BJ (cell line): ENCODE measurements at regions not wholly inside any gene's neighbourhood (a gene's known extent, or its start where the extent isn't known, plus 50 kb on each side); places are given as distances from the start of the nearest gene placed in this dataset.

ENCODE experiments used
- CTCF ChIA-PET: fragments of 350-600 bp; formaldehyde crosslinking; extraction: SDS; loops from one replicate; lab custom pipeline; 2021; ENCODE audit warnings: antibody characterized with exemption, inconsistent platforms; lab: Yijun Ruan, JAX
- POLR2A ChIA-PET: fragments of 300-600 bp; sonication (Branson Sonifier 250); formaldehyde crosslinking; extraction: SDS; loops from one replicate; lab custom pipeline; 2021; ENCODE audit warnings: antibody characterized with exemption; lab: Charles Lee
- DNase-seq: peaks from one replicate; pipeline ENCODE4 v3.0.0-alpha.2; 2011; ENCODE audit warnings: low read depth
- H3K27me3 ChIP-seq: 2 replicates; pipeline ENCODE4 v1.6.0; 2011; ENCODE audit warnings: low read length; ENCODE audit not compliant: control insufficient read depth, insufficient read depth
- H3K36me3 ChIP-seq: 2 replicates; pipeline ENCODE4 v1.5.1; 2011; ENCODE audit warnings: low read length; ENCODE audit not compliant: control insufficient read depth, insufficient read depth
- H3K4me3 ChIP-seq: 2 replicates; pipeline ENCODE4 v1.5.1; 2011; ENCODE audit warnings: low read depth, mild to moderate bottlenecking, control low read depth, low read length
- TF ChIP-seq, protein P1 (sequence below): IDR thresholded peaks from 2 replicates; pipeline ENCODE4 v1.5.1; 2011; ENCODE audit warnings: low read depth, mild to moderate bottlenecking, control low read depth, inconsistent platforms, low read length, moderate library complexity; ENCODE audit not compliant: insufficient read depth

DNA sequence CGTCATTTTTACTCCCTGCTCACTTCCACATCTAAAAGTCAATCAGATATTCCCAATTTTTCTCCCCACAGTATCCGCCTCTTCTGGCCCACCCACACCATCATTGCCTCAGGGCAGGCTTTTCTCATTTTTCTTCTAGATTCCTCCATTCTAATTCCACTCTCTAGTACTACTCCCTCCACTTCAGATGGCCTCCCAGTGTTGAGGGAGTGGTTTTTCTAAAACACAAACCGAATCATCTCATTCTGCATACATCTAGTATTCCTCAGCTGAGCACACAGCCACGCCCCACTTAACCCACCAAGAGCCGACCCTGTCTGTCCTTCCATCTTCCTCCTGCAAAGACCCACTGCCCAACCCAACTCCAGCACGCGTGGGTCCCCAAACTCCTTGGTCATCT, 314.9 kb upstream of the NPVF start:
- TF ChIP-seq, protein P1, sequence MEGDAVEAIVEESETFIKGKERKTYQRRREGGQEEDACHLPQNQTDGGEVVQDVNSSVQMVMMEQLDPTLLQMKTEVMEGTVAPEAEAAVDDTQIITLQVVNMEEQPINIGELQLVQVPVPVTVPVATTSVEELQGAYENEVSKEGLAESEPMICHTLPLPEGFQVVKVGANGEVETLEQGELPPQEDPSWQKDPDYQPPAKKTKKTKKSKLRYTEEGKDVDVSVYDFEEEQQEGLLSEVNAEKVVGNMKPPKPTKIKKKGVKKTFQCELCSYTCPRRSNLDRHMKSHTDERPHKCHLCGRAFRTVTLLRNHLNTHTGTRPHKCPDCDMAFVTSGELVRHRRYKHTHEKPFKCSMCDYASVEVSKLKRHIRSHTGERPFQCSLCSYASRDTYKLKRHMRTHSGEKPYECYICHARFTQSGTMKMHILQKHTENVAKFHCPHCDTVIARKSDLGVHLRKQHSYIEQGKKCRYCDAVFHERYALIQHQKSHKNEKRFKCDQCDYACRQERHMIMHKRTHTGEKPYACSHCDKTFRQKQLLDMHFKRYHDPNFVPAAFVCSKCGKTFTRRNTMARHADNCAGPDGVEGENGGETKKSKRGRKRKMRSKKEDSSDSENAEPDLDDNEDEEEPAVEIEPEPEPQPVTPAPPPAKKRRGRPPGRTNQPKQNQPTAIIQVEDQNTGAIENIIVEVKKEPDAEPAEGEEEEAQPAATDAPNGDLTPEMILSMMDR: no peak
- DNase-seq: no peak
- no peaks in the 10 kb centered on the region for H3K36me3 ChIP-seq
- ChIA-PET CTCF (interaction anchor here (1.3 kb wide), 1 partner anchor 309 kb away, joined by 3 read pairs; no protein-coding TSS in a partner anchor), POLR2A (no interaction called here)
- H3K4me3 ChIP-seq: no peak overlapping the region
- H3K27me3 ChIP-seq: no peaks in the 10 kb centered on the region

DNA sequence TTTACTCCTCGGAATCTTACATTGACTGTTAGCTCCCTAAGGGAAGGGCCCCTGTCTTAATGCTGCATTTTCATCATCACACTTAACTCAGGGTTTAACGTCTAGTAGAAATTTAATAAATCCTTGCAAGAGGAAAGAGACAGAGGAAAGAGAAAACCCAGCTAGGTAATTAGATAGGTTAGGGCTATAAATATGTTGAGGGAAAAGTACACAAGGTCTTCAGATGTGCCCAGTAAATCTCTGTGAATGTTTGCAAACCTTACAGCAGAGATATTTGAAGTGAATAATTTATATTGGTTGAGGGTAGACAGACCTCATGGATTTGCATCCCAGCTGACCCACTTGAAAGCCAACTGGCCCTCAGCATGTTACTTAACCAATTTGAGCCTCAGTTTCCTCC, 315.5 kb upstream of the NPVF start:
- CTCF ChIA-PET: interaction anchor here (1.1 to 1.3 kb wide), 2 partner anchors 9 to 308 kb away, joined by 3 to 4 read pairs; no protein-coding TSS in a partner anchor

DNA sequence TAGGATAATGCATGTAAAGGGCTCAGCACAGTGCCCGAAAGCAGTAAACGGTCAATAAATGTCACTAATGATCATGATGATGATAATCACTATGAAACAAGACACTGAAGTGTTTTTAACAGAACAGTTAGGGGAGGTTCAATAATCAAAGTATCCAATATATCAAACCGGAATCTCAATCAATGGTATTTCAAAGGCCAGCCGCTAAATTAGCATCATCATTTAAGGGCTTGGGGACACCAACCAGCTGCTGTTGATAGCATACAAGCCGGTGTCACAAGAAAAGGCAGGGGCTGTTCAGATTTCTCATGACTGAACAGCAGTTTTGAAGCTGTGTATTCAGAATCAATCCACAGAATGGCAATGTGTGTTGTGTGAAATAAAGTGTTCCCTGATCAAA, 316.0 kb upstream of the NPVF start:
- Histone ChIP-seq H3K36me3 (no peaks in the 10 kb centered on the region), H3K4me3 (no peak overlapping the region), H3K27me3 (no peaks in the 10 kb centered on the region)
- no peak for DNase-seq
- TF ChIP-seq, protein P1: no peak
- POLR2A ChIA-PET: no interaction called here
- CTCF ChIA-PET: interaction anchor here (1.1 to 1.3 kb wide), 2 partner anchors 9 to 307 kb away, joined by 3 to 4 read pairs; no protein-coding TSS in a partner anchor

More for the DNA sequence above, 315.5 kb upstream of the NPVF start:
- POLR2A ChIA-PET: no interaction called here
- Histone ChIP-seq H3K27me3 (no peaks in the 10 kb centered on the region), H3K4me3 (no peak overlapping the region), H3K36me3 (no peaks in the 10 kb centered on the region)
- DNase-seq: no peak
- TF ChIP-seq, protein P1: no peak

DNA sequence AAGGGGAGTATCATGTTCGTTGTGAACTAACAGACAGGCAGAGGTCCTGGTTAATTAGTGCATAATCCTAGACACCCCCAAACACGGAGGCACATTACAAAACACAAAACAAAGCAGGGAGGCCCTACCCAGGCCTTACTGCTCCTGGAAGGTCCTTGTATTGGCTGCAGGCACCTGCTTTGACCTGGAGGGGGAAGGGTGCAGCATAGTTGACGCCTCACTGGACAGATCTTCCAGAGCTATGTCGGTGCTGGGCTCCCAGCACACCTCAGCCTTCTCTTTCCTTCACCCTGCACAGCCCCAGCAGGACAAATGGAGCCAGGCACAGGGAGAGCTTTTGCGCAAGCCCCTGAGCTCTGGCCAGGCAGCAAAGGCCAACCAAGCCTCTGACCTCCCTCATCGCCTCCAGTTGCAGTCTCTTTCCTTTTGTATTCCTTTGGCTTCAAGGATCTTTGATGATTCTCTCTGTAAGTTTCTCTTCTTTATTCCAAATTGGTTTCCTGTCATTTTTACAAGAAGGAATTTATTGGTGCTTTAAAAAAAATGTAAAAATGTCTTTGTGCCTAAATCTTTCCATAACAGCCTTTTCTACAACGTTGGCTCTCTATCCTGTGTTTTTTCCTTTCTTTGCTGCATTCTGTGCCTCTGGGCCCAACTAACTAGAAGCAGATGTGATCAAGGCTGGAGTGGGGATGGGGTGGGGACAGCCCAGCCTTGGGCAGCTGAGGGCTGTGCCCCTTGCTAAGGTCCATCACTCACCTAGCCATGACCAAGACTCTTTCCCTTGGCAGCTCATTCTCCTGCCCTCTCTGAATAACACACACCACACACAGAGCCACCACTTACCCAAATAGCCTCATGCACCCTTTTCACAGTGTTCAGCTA, 317.1 kb upstream of the NPVF start:
- no peaks in the 10 kb centered on the region for H3K36me3 ChIP-seq
- TF ChIP-seq, protein P1: no peak
- H3K27me3 ChIP-seq: no peaks in the 10 kb centered on the region
- DNase-seq: no peak
- H3K4me3 ChIP-seq: no peak overlapping the region
- CTCF ChIA-PET: no interaction called here
- POLR2A ChIA-PET: no interaction called here

DNA sequence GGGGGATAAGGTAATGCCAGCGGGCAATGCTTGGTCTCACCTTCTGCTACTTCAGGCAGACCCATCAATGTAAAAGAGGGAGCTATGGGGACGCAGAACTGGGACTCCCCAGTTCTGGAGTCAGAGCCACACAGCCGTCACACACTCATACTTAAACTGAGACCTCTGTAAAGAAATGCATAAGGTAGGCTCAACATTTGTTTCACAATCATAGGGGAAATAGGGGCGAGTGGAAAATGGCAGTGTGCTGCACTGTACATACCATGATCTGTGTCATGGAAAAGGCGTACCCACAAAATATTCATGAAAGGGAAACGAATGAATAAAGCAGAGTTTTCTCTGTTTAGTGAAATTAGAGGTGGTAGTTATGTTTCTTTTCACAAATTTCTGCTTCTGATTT, 318.0 kb upstream of the NPVF start:
- TF ChIP-seq, protein P1: no peak
- Histone ChIP-seq H3K36me3 (no peaks in the 10 kb centered on the region), H3K27me3 (no peaks in the 10 kb centered on the region), H3K4me3 (no peak overlapping the region)
- no peak for DNase-seq
- ChIA-PET CTCF (no interaction called here), POLR2A (no interaction called here)
